ENCODE measurements at regions not wholly inside any gene's neighbourhood (a gene's known extent, or its start where the extent isn't known, plus 50 kb on each side); places are given as distances from the start of the nearest gene placed in this dataset.
"Not testable (repeated sequence)": the region's sequence is repeated elsewhere in the genome, so short reads cannot be mapped to it uniquely, and the experiment has no call there.

- not testable (repeated sequence) for TF ChIP-seq SP1 (CRISPR knock-in tag; IDR thresholded peaks at IDR 0.05); POLR2A (conservative IDR thresholded peaks at IDR 0.05); ZNF57 (CRISPR knock-in tag; IDR thresholded peaks at IDR 0.05); HNRNPK (IDR thresholded peaks at IDR 0.05; ENCODE audit: low read depth, low read length, poor library complexity, severe bottlenecking); MAX (CRISPR knock-in tag; IDR thresholded peaks at IDR 0.05); ZFP36 (IDR thresholded peaks at IDR 0.05; ENCODE audit: low read depth, low read length, partially characterized antibody); USF2 (CRISPR knock-in tag; IDR thresholded peaks at IDR 0.05); TAF7 (tag; IDR thresholded peaks at IDR 0.05); GABPA (tag; conservative IDR thresholded peaks at IDR 0.05; ENCODE audit: low read depth); CTCF (IDR thresholded peaks at IDR 0.05 in 2 of 3, conservative IDR thresholded peaks at IDR 0.05 in 1 of 3; ENCODE audit: insufficient read depth in 2 of 3, low read depth in 1 of 3, low read length in 3 of 3); ZNF507 (tag; conservative IDR thresholded peaks at IDR 0.05)
These were observed 204.3 kb downstream of the UXS1 start for GRCh38 chr2:105989803-105990202.
